ENCODE measurements at regions not wholly inside any gene's neighbourhood (a gene's known extent, or its start where the extent isn't known, plus 50 kb on each side); places are given as distances from the start of the nearest gene placed in this dataset.

DNA sequence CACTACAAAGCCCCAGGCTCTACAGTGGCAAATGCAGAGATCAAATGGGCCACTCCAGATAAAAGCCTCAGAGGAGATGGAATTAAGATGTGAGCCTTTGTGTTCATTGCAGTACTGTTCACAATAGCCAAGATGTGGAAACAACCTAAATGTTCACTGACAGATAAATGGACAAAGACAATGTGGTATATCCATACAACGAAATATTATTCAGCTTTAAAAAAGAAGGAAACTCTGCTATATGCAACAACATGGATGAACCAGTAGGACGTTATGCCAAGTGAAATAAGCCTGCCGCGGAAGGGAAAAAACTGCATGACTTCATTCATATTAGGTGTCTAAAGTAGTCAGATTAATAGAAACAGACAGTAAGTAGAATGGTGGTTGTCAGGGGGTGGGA is 170.5 kb upstream of the TBX20 start:
- H3K36me3 ChIP-seq (replicated peaks in 1 of 2; ENCODE audit: control insufficient read depth in 2 of 2, insufficient read depth in 2 of 2, low read length in 2 of 2): no peaks in the 10 kb centered on the region
- H2BK120ac ChIP-seq (ENCODE audit: low read depth, low read length): no peak overlapping the region
- no peak overlapping the region for H3K4ac ChIP-seq (ENCODE audit: low read length)
- no peak overlapping the region for H3K23ac ChIP-seq (ENCODE audit: low read depth, low read length, poor library complexity)
- no peak overlapping the region for H3K9ac ChIP-seq (ENCODE audit: low read depth, low read length, poor library complexity)
- H2BK15ac ChIP-seq (ENCODE audit: low read length): no peak overlapping the region
- no peak overlapping the region for H2AFZ ChIP-seq (ENCODE audit: low read length)
- DNase-seq (ENCODE audit: low spot score): no peak
- peaks cover 0 to 3% of the 10 kb centered on the region in 2 donors for H3K9me3 ChIP-seq (replicated peaks in 1 of 2; ENCODE audit: control insufficient read depth in 2 of 2, insufficient read depth in 1 of 2, low read depth in 1 of 2, low read length in 2 of 2)
- H4K8ac ChIP-seq (ENCODE audit: low read depth, low read length): no peak overlapping the region
- H2BK12ac ChIP-seq (ENCODE audit: low read length): no peak overlapping the region
- no peak overlapping the region for H3K27ac ChIP-seq (replicated peaks; ENCODE audit: low read length)
- H3K79me1 ChIP-seq (ENCODE audit: low read depth, low read length): no peaks in the 10 kb centered on the region
- H2AK5ac ChIP-seq (ENCODE audit: low read depth, low read length): no peak overlapping the region
- H3K4me1 ChIP-seq (ENCODE audit: control insufficient read depth in 2 of 2, insufficient read depth in 1 of 2, low read depth in 1 of 2, low read length in 2 of 2): peaks cover 0 to 1% of the 10 kb centered on the region in 2 donors
- no peaks in the 10 kb centered on the region for H3K27me3 ChIP-seq (ENCODE audit: control insufficient read depth in 3 of 3, insufficient read depth in 3 of 3, low read depth in 1 of 3, low read length in 3 of 3)
- no peak overlapping the region for H2BK5ac ChIP-seq (ENCODE audit: low read length)
- no peak overlapping the region for H4K91ac ChIP-seq (ENCODE audit: low read depth, low read length, poor library complexity)
- H3K18ac ChIP-seq (ENCODE audit: low read length): no peak overlapping the region
- no CpG with 5 or more reads among the region's 4 CpGs for WGBS, 2 donors (ENCODE audit: extremely low coverage in 2 of 2, insufficient read length in 2 of 2, insufficient replicate concordance in 1 of 2)
- no peak overlapping the region for H3K14ac ChIP-seq (ENCODE audit: low read length)
- no peak overlapping the region for H3K4me3 ChIP-seq (ENCODE audit: low read length in 2 of 2)
- H3K4me2 ChIP-seq (ENCODE audit: insufficient read depth, low read length, poor library complexity, severe bottlenecking): no peak overlapping the region

DNA sequence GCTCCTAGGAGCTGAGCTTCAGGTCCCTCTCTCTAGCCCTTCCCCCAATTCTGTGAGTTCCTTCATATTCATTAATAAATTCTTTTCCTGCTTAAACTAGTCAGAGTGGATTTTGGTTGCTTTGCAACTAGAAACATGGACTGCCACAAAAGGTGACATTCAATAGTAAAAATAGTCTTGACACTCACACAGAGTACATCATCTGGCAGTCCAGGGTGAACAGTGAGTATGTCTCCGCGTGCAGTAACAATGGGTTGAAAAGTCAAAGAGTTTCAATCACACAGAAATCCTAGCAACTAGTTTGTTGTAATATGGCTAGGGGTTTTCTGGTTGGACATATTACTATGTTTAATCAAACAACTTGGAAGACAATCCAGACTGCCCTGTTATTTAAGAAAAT is 168.8 kb upstream of the TBX20 start:
- H2AFZ ChIP-seq (ENCODE audit: low read length): no peak overlapping the region
- H3K27me3 ChIP-seq (ENCODE audit: control insufficient read depth in 3 of 3, insufficient read depth in 3 of 3, low read depth in 1 of 3, low read length in 3 of 3): no peaks in the 10 kb centered on the region
- no peak overlapping the region for H3K27ac ChIP-seq (replicated peaks; ENCODE audit: low read length)
- no peak overlapping the region for H2AK5ac ChIP-seq (ENCODE audit: low read depth, low read length)
- H3K4me1 ChIP-seq (ENCODE audit: control insufficient read depth in 2 of 2, insufficient read depth in 1 of 2, low read depth in 1 of 2, low read length in 2 of 2): peaks cover 0 to 1% of the 10 kb centered on the region in 2 donors
- no peak overlapping the region for H3K23ac ChIP-seq (ENCODE audit: low read depth, low read length, poor library complexity)
- no CpG with 5 or more reads among the region's 2 CpGs for WGBS, 2 donors (ENCODE audit: extremely low coverage in 2 of 2, insufficient read length in 2 of 2, insufficient replicate concordance in 1 of 2)
- H3K36me3 ChIP-seq (replicated peaks in 1 of 2; ENCODE audit: control insufficient read depth in 2 of 2, insufficient read depth in 2 of 2, low read length in 2 of 2): no peaks in the 10 kb centered on the region
- H3K79me1 ChIP-seq (ENCODE audit: low read depth, low read length): no peaks in the 10 kb centered on the region
- no peak overlapping the region for H3K4me3 ChIP-seq (ENCODE audit: low read length in 2 of 2)
- H2BK15ac ChIP-seq (ENCODE audit: low read length): no peak overlapping the region
- H2BK5ac ChIP-seq (ENCODE audit: low read length): no peak overlapping the region
- DNase-seq (ENCODE audit: low spot score): no peak
- H3K4me2 ChIP-seq (ENCODE audit: insufficient read depth, low read length, poor library complexity, severe bottlenecking): no peak overlapping the region
- no peak overlapping the region for H4K8ac ChIP-seq (ENCODE audit: low read depth, low read length)
- H3K18ac ChIP-seq (ENCODE audit: low read length): no peak overlapping the region
- H4K91ac ChIP-seq (ENCODE audit: low read depth, low read length, poor library complexity): no peak overlapping the region
- no peak overlapping the region for H2BK12ac ChIP-seq (ENCODE audit: low read length)
- H3K9ac ChIP-seq (ENCODE audit: low read depth, low read length, poor library complexity): no peak overlapping the region
- no peaks in the 10 kb centered on the region for H3K9me3 ChIP-seq (replicated peaks in 1 of 2; ENCODE audit: control insufficient read depth in 2 of 2, insufficient read depth in 1 of 2, low read depth in 1 of 2, low read length in 2 of 2)
- no peak overlapping the region for H2BK120ac ChIP-seq (ENCODE audit: low read depth, low read length)
- no peak overlapping the region for H3K4ac ChIP-seq (ENCODE audit: low read length)
- no peak overlapping the region for H3K14ac ChIP-seq (ENCODE audit: low read length)

DNA sequence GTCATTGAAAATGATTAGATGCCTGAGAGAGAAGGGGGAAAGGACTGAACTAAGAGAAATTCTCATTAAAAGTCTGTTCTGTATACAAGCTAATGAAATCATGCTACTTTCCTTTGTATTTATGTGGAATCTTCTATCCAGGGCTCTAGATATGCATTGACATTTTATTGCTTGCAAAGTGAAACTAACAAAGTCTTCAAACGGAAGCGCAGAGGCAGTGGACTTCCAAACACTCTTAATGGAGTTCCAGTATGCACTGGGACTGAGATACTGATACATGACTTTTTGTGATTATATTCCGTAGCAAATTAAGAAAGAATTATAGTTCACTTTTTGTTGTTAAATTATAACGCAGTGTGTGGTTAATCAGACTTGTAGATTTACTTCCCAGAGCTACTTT is 166.8 kb upstream of the TBX20 start:
- H2BK12ac ChIP-seq (ENCODE audit: low read length): no peak overlapping the region
- no peak overlapping the region for H4K91ac ChIP-seq (ENCODE audit: low read depth, low read length, poor library complexity)
- no peak overlapping the region for H2AK5ac ChIP-seq (ENCODE audit: low read depth, low read length)
- H3K9me3 ChIP-seq (replicated peaks in 1 of 2; ENCODE audit: control insufficient read depth in 2 of 2, insufficient read depth in 1 of 2, low read depth in 1 of 2, low read length in 2 of 2): peaks cover 0 to 2% of the 10 kb centered on the region in 2 donors
- H3K36me3 ChIP-seq (replicated peaks in 1 of 2; ENCODE audit: control insufficient read depth in 2 of 2, insufficient read depth in 2 of 2, low read length in 2 of 2): no peaks in the 10 kb centered on the region
- H4K8ac ChIP-seq (ENCODE audit: low read depth, low read length): no peak overlapping the region
- H3K27me3 ChIP-seq (ENCODE audit: control insufficient read depth in 3 of 3, insufficient read depth in 3 of 3, low read depth in 1 of 3, low read length in 3 of 3): no peaks in the 10 kb centered on the region
- H3K4me2 ChIP-seq (ENCODE audit: insufficient read depth, low read length, poor library complexity, severe bottlenecking): no peak overlapping the region
- H3K4me1 ChIP-seq (ENCODE audit: control insufficient read depth in 2 of 2, insufficient read depth in 1 of 2, low read depth in 1 of 2, low read length in 2 of 2): peaks cover 0 to 1% of the 10 kb centered on the region in 2 donors
- no peak overlapping the region for H3K27ac ChIP-seq (replicated peaks; ENCODE audit: low read length)
- DNase-seq (ENCODE audit: low spot score): no peak
- H3K23ac ChIP-seq (ENCODE audit: low read depth, low read length, poor library complexity): no peak overlapping the region
- H2BK5ac ChIP-seq (ENCODE audit: low read length): no peak overlapping the region
- no peak overlapping the region for H3K4me3 ChIP-seq (ENCODE audit: low read length in 2 of 2)
- no peak overlapping the region for H3K14ac ChIP-seq (ENCODE audit: low read length)
- no peak overlapping the region for H3K9ac ChIP-seq (ENCODE audit: low read depth, low read length, poor library complexity)
- no CpG with 5 or more reads among the region's 4 CpGs for WGBS, 2 donors (ENCODE audit: extremely low coverage in 2 of 2, insufficient read length in 2 of 2, insufficient replicate concordance in 1 of 2)
- H3K79me1 ChIP-seq (ENCODE audit: low read depth, low read length): no peaks in the 10 kb centered on the region
- H2BK120ac ChIP-seq (ENCODE audit: low read depth, low read length): no peak overlapping the region
- no peak overlapping the region for H3K18ac ChIP-seq (ENCODE audit: low read length)
- H2BK15ac ChIP-seq (ENCODE audit: low read length): no peak overlapping the region
- H3K4ac ChIP-seq (ENCODE audit: low read length): no peak overlapping the region
- no peak overlapping the region for H2AFZ ChIP-seq (ENCODE audit: low read length)

DNA sequence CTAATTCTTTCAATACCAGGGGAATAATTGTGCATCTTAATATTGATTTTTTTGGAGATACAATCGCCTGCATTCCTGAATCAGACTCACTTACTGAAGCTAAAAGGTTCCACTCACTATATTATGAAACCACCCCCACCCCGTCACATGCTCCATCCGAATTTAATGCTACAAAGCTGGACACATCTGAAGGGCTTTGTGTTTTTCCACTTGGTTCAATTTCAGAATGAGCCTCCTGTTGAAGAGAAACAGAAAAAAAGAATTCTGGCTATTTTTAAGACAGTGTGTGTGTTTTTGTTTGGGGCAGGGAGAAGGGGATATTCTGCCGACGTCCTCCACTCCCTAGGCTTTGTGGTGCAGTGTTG is 165.5 kb upstream of the TBX20 start:
- Histone ChIP-seq H3K27ac (replicated peaks; ENCODE audit: low read length) (no peak overlapping the region), H2AFZ (ENCODE audit: low read length) (no peak overlapping the region), H3K79me1 (ENCODE audit: low read depth, low read length) (no peaks in the 10 kb centered on the region), H3K4me2 (ENCODE audit: insufficient read depth, low read length, poor library complexity, severe bottlenecking) (no peak overlapping the region), H3K27me3 (ENCODE audit: control insufficient read depth in 3 of 3, insufficient read depth in 3 of 3, low read depth in 1 of 3, low read length in 3 of 3) (no peaks in the 10 kb centered on the region), H3K9ac (ENCODE audit: low read depth, low read length, poor library complexity) (no peak overlapping the region), H2BK120ac (ENCODE audit: low read depth, low read length) (no peak overlapping the region), H3K4ac (ENCODE audit: low read length) (no peak overlapping the region), H3K14ac (ENCODE audit: low read length) (no peak overlapping the region), H3K4me1 (ENCODE audit: control insufficient read depth in 2 of 2, insufficient read depth in 1 of 2, low read depth in 1 of 2, low read length in 2 of 2) (peaks cover 0 to 1% of the 10 kb centered on the region in 2 donors), H4K8ac (ENCODE audit: low read depth, low read length) (no peak overlapping the region), H2BK12ac (ENCODE audit: low read length) (no peak overlapping the region), H3K36me3 (replicated peaks in 1 of 2; ENCODE audit: control insufficient read depth in 2 of 2, insufficient read depth in 2 of 2, low read length in 2 of 2) (no peaks in the 10 kb centered on the region), H2BK5ac (ENCODE audit: low read length) (no peak overlapping the region), H3K23ac (ENCODE audit: low read depth, low read length, poor library complexity) (no peak overlapping the region), H2BK15ac (ENCODE audit: low read length) (no peak overlapping the region), H3K18ac (ENCODE audit: low read length) (no peak overlapping the region), H4K91ac (ENCODE audit: low read depth, low read length, poor library complexity) (no peak overlapping the region), H3K9me3 (replicated peaks in 1 of 2; ENCODE audit: control insufficient read depth in 2 of 2, insufficient read depth in 1 of 2, low read depth in 1 of 2, low read length in 2 of 2) (peaks cover 0 to 4% of the 10 kb centered on the region in 2 donors), H2AK5ac (ENCODE audit: low read depth, low read length) (no peak overlapping the region), H3K4me3 (ENCODE audit: low read length in 2 of 2) (no peak overlapping the region)
- DNase-seq (ENCODE audit: low spot score): no peak
- no CpG with 5 or more reads among the region's 5 CpGs for WGBS, 2 donors (ENCODE audit: extremely low coverage in 2 of 2, insufficient read length in 2 of 2, insufficient replicate concordance in 1 of 2)

All from neuronal stem cell (in vitro differentiated cells).